ENCODE measurements at regions not wholly inside any gene's neighbourhood (a gene's known extent, or its start where the extent isn't known, plus 50 kb on each side); places are given as distances from the start of the nearest gene placed in this dataset.

DNA sequence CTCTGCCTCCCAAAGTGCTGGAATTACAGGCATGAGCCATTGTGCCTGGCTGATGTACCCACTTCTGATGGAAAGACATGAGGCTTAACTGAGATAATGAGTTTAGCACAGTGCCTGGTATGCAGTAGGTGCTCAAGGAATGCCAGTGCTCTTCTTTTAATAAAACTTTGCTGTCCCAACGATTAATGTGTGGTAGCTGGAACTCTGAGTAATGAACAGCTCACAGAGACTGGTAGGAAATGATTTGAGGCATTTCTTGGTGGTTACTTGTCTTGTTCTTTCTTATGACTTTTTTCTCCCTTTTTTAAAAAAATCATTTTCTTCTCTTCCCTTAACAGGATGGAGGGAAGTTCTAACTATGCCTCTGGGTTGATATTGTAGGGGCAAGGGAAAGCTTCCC lies 235.7 kb upstream of the PWP1 start:
- DNase-seq = no peak

GRCh38 chr12:107450541-107450940 lies 235.1 kb upstream of the PWP1 start:
- DNase-seq = no peak

GRCh38 chr12:107451246-107451645 lies 234.4 kb upstream of the PWP1 start:
- DNase-seq = no peak

GRCh38 chr12:107454109-107454830 lies 231.3 kb upstream of the PWP1 start:
- DNase-seq = no peak

DNA sequence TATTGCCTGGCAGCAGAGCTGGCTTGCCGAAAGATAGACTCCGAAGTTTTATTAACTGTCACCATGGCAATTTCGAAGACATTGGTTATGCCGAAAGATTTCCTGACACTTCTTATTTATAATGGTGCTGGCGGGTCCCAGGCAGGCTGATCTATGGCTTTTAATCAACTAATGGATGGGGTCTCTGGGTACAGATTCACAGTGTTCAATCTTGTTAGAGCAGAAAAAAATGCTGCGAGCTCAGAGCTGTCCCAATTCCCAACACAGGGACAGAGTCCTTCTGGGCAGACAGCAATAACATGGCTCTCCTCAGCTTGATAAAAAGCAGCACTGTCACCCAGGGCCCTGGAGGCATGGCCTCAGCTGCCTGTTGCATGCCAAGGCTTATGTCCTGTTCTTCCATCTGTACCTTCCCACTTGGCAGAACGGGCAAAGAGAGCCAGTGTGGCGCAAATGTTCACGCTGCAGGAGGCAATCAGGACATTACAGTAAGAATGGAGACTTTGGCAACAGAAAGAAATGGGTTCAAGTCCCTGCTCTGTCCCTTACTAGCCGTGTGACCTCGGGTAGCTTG lies 228.2 kb upstream of the PWP1 start:
- DNase-seq = no peak

- no peak for DNase-seq
These were observed 227.4 kb upstream of the PWP1 start for GRCh38 chr12:107458163-107458562.

- no peak for DNase-seq
These were observed 226.6 kb upstream of the PWP1 start for GRCh38 chr12:107458990-107459389.

- DNase-seq = no peak
These were observed 226.0 kb upstream of the PWP1 start for GRCh38 chr12:107459641-107460040.

DNA sequence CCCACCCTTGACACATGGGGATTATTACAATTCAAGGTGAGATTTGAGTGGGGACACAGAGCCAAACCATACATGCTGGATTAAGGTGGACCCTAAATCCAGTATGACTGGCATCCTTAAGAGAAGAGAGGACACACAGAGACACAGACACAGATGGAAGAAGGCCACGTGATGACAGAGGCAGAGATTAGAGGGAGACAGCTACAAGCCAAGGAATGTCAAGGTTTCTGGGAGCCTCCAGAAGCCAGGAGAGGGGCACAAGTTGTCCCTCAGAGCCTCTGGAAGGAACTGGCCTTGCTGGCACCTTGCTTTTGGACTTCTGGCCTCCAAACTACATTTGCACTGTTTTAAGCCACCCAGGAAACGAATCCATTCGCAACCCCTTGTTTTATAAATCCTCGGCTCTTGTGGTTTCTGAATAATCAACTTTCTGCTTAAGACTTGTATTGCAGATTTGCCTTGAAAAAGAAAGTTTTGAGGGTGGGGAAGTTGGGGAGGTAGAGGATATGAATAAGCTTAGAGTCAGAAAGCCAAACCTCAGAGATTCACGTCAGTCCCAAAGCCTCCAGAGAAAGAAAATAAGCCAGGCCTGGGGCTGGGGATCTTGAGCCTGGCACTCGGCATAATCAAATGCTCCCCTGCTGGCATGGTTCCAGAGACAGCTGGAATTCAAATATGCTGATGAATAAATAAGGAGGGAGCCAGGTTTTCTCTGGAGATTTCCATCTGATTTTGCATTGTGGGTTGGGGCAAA lies 224.2 kb upstream of the PWP1 start:
- DNase-seq = no peak

DNA sequence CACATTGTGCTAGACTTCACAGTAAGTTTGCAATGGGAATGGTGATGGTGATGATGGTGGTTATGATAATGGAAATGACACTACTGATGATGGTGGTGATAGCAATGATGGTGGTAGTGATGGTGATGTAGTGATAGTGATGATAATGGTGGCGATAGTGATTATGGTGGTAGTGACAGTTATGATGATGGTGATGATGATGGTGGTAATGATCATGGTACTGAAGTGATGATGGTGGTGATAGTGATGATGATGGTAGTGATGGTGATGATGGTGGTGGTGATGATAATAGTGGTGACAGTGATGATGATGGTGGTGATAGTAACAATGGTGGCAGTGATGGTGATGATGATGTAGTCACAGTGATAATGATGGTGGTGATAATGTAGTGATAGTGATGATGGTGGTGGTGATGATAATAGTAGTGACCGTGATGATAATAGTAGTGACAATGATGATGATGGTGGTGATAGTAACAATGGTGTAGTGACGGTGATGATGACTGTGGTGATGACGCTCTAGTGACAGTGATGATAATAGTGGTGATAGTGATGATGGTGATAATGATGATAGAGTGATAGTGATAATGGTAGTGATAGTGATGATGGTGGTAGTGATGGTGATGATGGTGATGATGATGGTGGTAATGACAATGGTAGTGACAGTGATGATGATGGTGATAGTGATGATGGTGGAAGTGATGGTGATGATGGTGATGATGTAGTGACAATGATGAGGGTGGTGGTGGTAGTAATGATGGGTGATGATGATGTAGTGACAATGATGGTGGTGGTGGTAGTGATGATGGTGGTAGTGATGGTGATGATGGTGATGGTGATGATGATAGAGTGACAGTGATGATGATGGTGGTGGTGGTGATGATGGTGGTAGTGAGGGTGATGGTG lies 222.9 kb upstream of the PWP1 start:
- DNase-seq = no peak

- DNase-seq = no peak
These were observed 221.0 kb upstream of the PWP1 start for GRCh38 chr12:107464644-107465043.

DNA sequence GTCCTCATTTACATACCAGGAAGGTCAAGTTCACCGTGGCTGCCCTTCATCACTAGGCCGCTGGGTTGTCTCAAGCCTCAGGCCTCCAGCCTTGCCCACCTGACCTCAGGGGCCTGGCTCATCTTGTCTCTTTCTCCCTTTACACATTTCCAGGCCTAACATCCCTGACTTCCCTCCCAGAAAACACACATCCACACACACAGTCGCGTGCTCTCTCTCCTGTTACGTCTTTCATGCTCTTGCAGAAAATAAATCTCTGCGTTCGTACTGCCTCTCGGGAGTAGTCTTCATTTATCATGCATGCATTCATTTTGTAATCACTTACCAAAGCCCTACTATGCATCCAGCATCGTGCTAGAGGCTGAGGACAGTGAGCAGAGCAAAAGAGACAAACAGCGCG lies 220.0 kb upstream of the PWP1 start:
- DNase-seq = no peak

DNA sequence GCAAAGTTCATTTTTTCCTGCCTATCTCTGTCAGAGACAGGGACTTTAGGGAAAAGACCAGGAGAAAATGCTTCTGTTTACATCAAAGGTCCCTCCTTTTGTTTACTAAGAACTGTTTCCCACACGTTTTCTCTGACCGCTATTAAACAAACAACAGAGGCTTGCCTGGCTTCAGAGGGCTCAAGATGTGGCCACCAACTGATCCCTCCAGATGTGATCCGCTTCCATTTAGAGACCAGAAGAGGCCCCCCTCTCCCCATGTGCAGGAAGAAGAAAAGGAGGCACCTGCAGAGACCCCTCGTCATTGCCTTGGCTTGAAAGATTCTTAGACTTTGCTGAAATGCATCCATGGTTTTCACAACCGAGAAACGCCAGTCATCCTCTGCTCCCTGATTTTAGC lies 217.9 kb upstream of the PWP1 start:
- no peak for DNase-seq

GRCh38 chr12:107468182-107468581 lies 217.4 kb upstream of the PWP1 start:
- DNase-seq = no peak

DNA sequence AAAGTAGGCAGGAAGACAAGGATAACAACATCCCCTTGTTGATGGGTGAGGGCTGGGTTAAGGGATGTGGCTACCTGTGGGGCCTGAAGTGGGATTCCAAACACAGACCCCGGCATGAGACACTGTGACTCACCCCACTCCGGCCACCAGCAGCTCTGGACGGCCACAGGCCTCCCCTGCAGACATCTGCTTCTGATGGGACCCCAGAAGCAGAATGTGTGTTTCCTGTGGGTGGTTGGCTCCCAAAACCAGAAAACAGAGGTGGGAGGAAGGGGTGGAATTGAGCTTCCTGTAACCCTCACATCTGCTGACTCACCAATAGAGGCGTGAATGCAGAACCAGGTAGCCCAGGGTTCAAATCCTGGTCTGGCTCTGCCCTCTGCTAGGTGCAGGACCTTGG lies 216.6 kb upstream of the PWP1 start:
- no peak for DNase-seq

- DNase-seq = no peak
These were observed 215.0 kb upstream of the PWP1 start for GRCh38 chr12:107470645-107471044.

- DNase-seq = no peak
These were observed 213.3 kb upstream of the PWP1 start for GRCh38 chr12:107472308-107472707.

- DNase-seq = no peak
These were observed 211.5 kb upstream of the PWP1 start for GRCh38 chr12:107474099-107474498.

DNA sequence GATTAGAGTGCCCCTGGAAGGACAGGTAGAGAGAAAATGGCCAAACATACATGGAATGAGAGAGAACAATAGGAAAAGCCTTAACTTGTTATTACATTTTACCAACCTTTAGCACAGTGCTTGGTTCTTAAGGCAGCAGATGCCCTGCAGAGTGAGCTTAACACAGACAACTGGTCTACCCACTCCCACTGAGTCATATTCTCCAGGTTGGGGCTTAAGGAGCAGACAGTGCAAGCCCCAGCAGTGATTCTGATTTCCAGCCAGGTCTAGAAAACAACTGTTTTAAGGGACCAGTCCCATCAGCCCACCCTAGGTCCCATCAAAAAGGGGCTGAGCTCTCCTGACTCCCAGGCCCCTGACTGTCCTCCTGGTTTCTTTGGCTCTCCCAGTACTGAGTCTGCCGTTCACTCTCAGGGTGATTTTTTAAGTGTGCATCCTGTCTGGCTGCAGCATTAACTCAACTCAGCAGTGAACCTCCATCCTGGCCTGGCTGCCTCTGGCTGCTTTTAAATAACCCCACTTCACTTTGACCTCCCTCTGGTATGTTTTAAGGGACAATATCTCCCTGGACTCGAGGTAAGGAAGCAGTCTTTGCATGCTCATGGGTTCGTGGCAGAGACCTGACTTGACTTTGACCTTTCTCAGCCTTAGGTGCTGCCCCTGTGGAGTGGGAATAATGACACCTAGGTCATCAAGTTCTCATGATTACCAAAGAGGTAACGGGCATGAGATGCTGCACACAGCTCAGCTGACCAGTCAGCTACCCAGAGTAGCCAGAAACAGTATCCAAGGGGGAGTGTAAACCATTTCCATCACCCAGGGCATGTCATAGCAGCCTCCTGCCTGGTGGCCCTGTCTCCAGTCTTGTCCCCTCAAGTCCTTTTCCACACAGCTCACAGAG lies 210.7 kb upstream of the PWP1 start:
- DNase-seq = no peak

DNA sequence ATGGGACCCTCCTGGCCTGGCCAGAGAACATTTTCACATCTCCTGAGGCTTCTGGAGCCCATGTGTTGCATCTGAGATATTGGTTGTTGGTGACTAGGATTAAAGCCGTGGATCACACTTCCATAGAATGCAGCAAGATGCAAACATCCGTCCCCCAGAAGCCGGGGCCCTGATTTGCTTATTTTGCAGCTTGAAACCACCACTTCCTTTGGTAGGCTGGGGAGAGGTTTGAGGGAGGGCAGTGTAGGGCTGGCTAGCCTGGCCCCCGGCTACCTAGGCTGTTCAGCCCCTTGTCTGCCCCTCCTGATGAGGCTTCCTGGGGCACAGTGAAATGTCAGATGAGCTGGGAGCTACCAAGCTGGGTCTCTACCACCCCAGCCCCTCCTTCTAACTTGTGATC lies 209.7 kb upstream of the PWP1 start:
- DNase-seq = no peak

GRCh38 chr12:107477018-107477417 lies 208.6 kb upstream of the PWP1 start:
- DNase-seq = no peak

GRCh38 chr12:107477947-107478610 lies 207.5 kb upstream of the PWP1 start:
- DNase-seq = no peak

All from right hindlimb (tissue), 1 donor.